SU-DHL-6 (cell line): ENCODE measurements at regions not wholly inside any gene's neighbourhood (a gene's known extent, or its start where the extent isn't known, plus 50 kb on each side); places are given as distances from the start of the nearest gene placed in this dataset.

Experiments
- H2AFZ ChIP-seq: fragments of 200-600 bp; sonication (generic); 2 replicates; pipeline ENCODE4 v1.6.1; 2014; ENCODE audit warnings: low read depth, mild to moderate bottlenecking, moderate library complexity, mixed read lengths, antibody characterized with exemption, low read length; ENCODE audit not compliant: severe bottlenecking
- H3F3A ChIP-seq: fragments of 200-600 bp; shearing (Covaris generic); 2 replicates; pipeline ENCODE4 v1.6.0; 2016; ENCODE audit warnings: antibody characterized with exemption, mild to moderate bottlenecking; ENCODE audit not compliant: insufficient read depth
- H3K27ac ChIP-seq: fragments of 200-600 bp; sonication (generic); 2 replicates; pipeline ENCODE4 v1.5.1; 2016; ENCODE audit warnings: low read depth, mild to moderate bottlenecking, low read length, moderate library complexity, mixed read lengths
- H3K27me3 ChIP-seq: fragments of 200-600 bp; sonication (generic), shearing (Covaris generic); 2 replicates; pipeline ENCODE4 v1.6.0; 2014; ENCODE audit warnings: mild to moderate bottlenecking, low read length
- H3K36me3 ChIP-seq: fragments of 200-600 bp; sonication (generic); 2 replicates; pipeline ENCODE4 v1.6.1; 2014; ENCODE audit warnings: mild to moderate bottlenecking, low read length, mixed read lengths
- H3K4me2 ChIP-seq: fragments of 300-600, 200-600 bp; shearing (Covaris generic), sonication (generic); 2 replicates; pipeline ENCODE4 v1.6.0; 2014; ENCODE audit warnings: low read length, low read depth, mild to moderate bottlenecking; ENCODE audit not compliant: poor library complexity, severe bottlenecking
- H3K4me3 ChIP-seq: fragments of 200-600 bp; sonication (generic); 2 replicates; pipeline ENCODE4 v1.5.1; 2014; ENCODE audit warnings: antibody characterized with exemption, low read length, mild to moderate bottlenecking, mixed read lengths; ENCODE audit not compliant: insufficient read depth, poor library complexity, severe bottlenecking
- H3K79me2 ChIP-seq: fragments of 200-600 bp; sonication (generic); 2 replicates; pipeline ENCODE4 v1.6.1; 2014; ENCODE audit warnings: mild to moderate bottlenecking, low read length, moderate library complexity; ENCODE audit not compliant: insufficient read depth
- H3K9ac ChIP-seq: fragments of 200-600 bp; sonication (generic); 2 replicates; pipeline ENCODE4 v1.7.0; 2014; ENCODE audit warnings: mild to moderate bottlenecking, low read length
- H3K9me2 ChIP-seq: fragments of 200-600 bp; sonication (generic); replicated peaks from 2 replicates; pipeline ENCODE4 v1.6.1; 2014; ENCODE audit warnings: low read length; ENCODE audit not compliant: insufficient read depth
- H3K9me3 ChIP-seq: fragments of 200-600 bp; sonication (generic); 2 replicates; pipeline ENCODE4 v1.6.1; 2014; ENCODE audit warnings: low read length, mixed read lengths; ENCODE audit not compliant: insufficient read depth
- H4K20me1 ChIP-seq: fragments of 200-600 bp; sonication (generic); 2 replicates; pipeline ENCODE4 v1.6.1; 2014; ENCODE audit warnings: low read depth, mild to moderate bottlenecking, antibody characterized with exemption, low read length, moderate library complexity, mixed read lengths
- CTCF ChIP-seq: fragments of 200-600 bp; sonication (generic); IDR thresholded peaks from one replicate; pipeline ENCODE4 v1.5.1; 2017; ENCODE audit warnings: antibody characterized with exemption, mild to moderate bottlenecking, low read length, moderate library complexity; ENCODE audit not compliant: insufficient read depth, poor library complexity, severe bottlenecking
- EZH2phosphoT487 ChIP-seq: fragments of 200-600 bp; sonication (generic), shearing (Covaris generic); conservative IDR thresholded peaks from 2 replicates; pipeline ENCODE4 v1.6.1; 2018; ENCODE audit warnings: mild to moderate bottlenecking, antibody characterized with exemption, low read length, moderate library complexity, mixed read lengths

- Histone ChIP-seq H4K20me1 (no peaks in the 10 kb centered on the region), H3K4me2 (no peak overlapping the region), H2AFZ (no peak overlapping the region), H3K27me3 (no peaks in the 10 kb centered on the region), H3K79me2 (no peaks in the 10 kb centered on the region), H3K36me3 (no peaks in the 10 kb centered on the region), H3F3A (no peaks in the 10 kb centered on the region), H3K4me3 (no peak overlapping the region), H3K27ac (no peak overlapping the region), H3K9ac (no peak overlapping the region), H3K9me3 (no peaks in the 10 kb centered on the region), H3K9me2 (no peaks in the 10 kb centered on the region)
- TF ChIP-seq CTCF = no peak
These were observed 912.6 kb downstream of the TTLL7 start for GRCh38 chr1:83086346-83086745.

GRCh38 chr1:83083589-83084224 lies 915.2 kb downstream of the TTLL7 start:
- no peaks in the 10 kb centered on the region for H3K36me3 ChIP-seq

GRCh38 chr1:83077411-83077810 lies 921.5 kb downstream of the TTLL7 start:
- no peak overlapping the region for H3K4me3 ChIP-seq
- no peaks in the 10 kb centered on the region for H3F3A ChIP-seq
- no peak for TF ChIP-seq CTCF
- TF ChIP-seq EZH2phosphoT487 = no peak
- no peaks in the 10 kb centered on the region for H3K27me3 ChIP-seq
- no peaks in the 10 kb centered on the region for H3K79me2 ChIP-seq
- no peaks in the 10 kb centered on the region for H3K9me3 ChIP-seq
- no peak overlapping the region for H3K27ac ChIP-seq
- no peak overlapping the region for H2AFZ ChIP-seq
- H3K4me2 ChIP-seq = no peak overlapping the region
- H3K9me2 ChIP-seq = no peaks in the 10 kb centered on the region
- H3K9ac ChIP-seq = no peak overlapping the region
- no peaks in the 10 kb centered on the region for H4K20me1 ChIP-seq
- H3K36me3 ChIP-seq = no peaks in the 10 kb centered on the region

More at GRCh38 chr1:83083589-83084224, 915.2 kb downstream of the TTLL7 start:
- Histone ChIP-seq H3K27me3 (no peaks in the 10 kb centered on the region), H3K4me2 (no peak overlapping the region), H3K9ac (no peak overlapping the region), H3K9me3 (no peaks in the 10 kb centered on the region), H3F3A (no peaks in the 10 kb centered on the region), H4K20me1 (no peaks in the 10 kb centered on the region), H3K4me3 (no peak overlapping the region), H3K9me2 (no peaks in the 10 kb centered on the region), H3K79me2 (no peaks in the 10 kb centered on the region), H2AFZ (no peak overlapping the region), H3K27ac (no peak overlapping the region)
- no peak for TF ChIP-seq EZH2phosphoT487
- no peak for TF ChIP-seq CTCF

- no peaks in the 10 kb centered on the region for H4K20me1 ChIP-seq
- no peak overlapping the region for H3K27ac ChIP-seq
- TF ChIP-seq EZH2phosphoT487 = no peak
- TF ChIP-seq CTCF = no peak
- no peaks in the 10 kb centered on the region for H3K9me2 ChIP-seq
- no peak overlapping the region for H3K9ac ChIP-seq
- no peaks in the 10 kb centered on the region for H3F3A ChIP-seq
- H2AFZ ChIP-seq = no peak overlapping the region
- H3K4me3 ChIP-seq = no peak overlapping the region
- no peak overlapping the region for H3K4me2 ChIP-seq
- no peaks in the 10 kb centered on the region for H3K36me3 ChIP-seq
- H3K27me3 ChIP-seq = no peaks in the 10 kb centered on the region
- no peaks in the 10 kb centered on the region for H3K79me2 ChIP-seq
- H3K9me3 ChIP-seq = no peaks in the 10 kb centered on the region
These were observed 923.8 kb downstream of the TTLL7 start for GRCh38 chr1:83075107-83075506.
